SK-N-SH (cell line): ENCODE measurements at regions not wholly inside any gene's neighbourhood (a gene's known extent, or its start where the extent isn't known, plus 50 kb on each side); places are given as distances from the start of the nearest gene placed in this dataset.

Source experiments
- CTCF ChIA-PET: fragments of 300-600, 350-600 bp; formaldehyde crosslinking; extraction: SDS; loops from one replicate; lab custom pipeline; 2021; lab: Yijun Ruan, JAX
- POLR2A ChIA-PET: fragments of 350-600 bp; sonication (Branson Sonifier 250); formaldehyde crosslinking; extraction: SDS; loops from one replicate; lab custom pipeline; 2020; ENCODE audit warnings: antibody characterized with exemption, inconsistent platforms; lab: Yijun Ruan, JAX
- DNase-seq: peaks from one replicate; pipeline ENCODE4 v3.0.0; 2012
- H2AFZ ChIP-seq: fragments of 200-600 bp; sonication (generic); 2 replicates; pipeline ENCODE4 v1.8.1; 2016; ENCODE audit warnings: antibody characterized with exemption, mild to moderate bottlenecking, low read depth
- H3F3A ChIP-seq: fragments of 200-600 bp; sonication (generic); replicated peaks from 2 replicates; pipeline ENCODE3; 2016; ENCODE audit warnings: antibody characterized with exemption, mild to moderate bottlenecking; ENCODE audit not compliant: insufficient read depth
- H3K27ac ChIP-seq, 2 experiments: fragments of 200-500 bp in 1 of 2; fragments of 200-600 bp in 1 of 2; sonication (Bioruptor generic) in 1 of 2; sonication (generic), shearing (Covaris generic) in 1 of 2; 2 replicates each; pipeline versions ENCODE4 v1.5.1 to v1.6.1; 2014 to 2016; ENCODE audit warnings: low read depth in 2 of 2, inconsistent platforms in 1 of 2, low read length in 1 of 2, mild to moderate bottlenecking in 1 of 2, mixed read lengths in 1 of 2
- H3K27me3 ChIP-seq: fragments of 200-600 bp; sonication (generic), shearing (Covaris generic); 2 replicates; pipeline ENCODE4 v1.6.1; 2016; ENCODE audit warnings: mixed run types; ENCODE audit not compliant: insufficient read depth
- H3K36me3 ChIP-seq, 2 experiments: fragments of 200-500 bp in 1 of 2; fragments of 200-600 bp in 1 of 2; sonication (Bioruptor generic) in 1 of 2; sonication (generic) in 1 of 2; replicated peaks in 1 of 2; 2 replicates each; pipeline versions ENCODE3 to v1.5.1; 2014 to 2016; ENCODE audit warnings: low read length in 1 of 2, mild to moderate bottlenecking in 1 of 2; ENCODE audit not compliant: insufficient read depth in 2 of 2, control insufficient read depth in 1 of 2
- H3K4me1 ChIP-seq, 2 experiments: fragments of 200-500 bp in 1 of 2; fragments of 200-600 bp in 1 of 2; sonication (Bioruptor generic) in 1 of 2; sonication (generic), shearing (Covaris generic) in 1 of 2; 2 replicates each; pipeline versions ENCODE4 v1.5.1 to v1.6.1; 2014 to 2016; ENCODE audit warnings: low read depth in 1 of 2, low read length in 1 of 2, mixed run types in 1 of 2; ENCODE audit not compliant: insufficient read depth in 2 of 2, control insufficient read depth in 1 of 2
- H3K4me2 ChIP-seq: fragments of 200-600 bp; sonication (generic), shearing (Covaris generic); 2 replicates; pipeline ENCODE4 v1.6.1; 2017; ENCODE audit warnings: mixed run types
- H3K4me3 ChIP-seq, 2 experiments: fragments of 200-500 bp in 1 of 2; fragments of 200-600 bp in 1 of 2; sonication (Bioruptor generic) in 1 of 2; sonication (generic), shearing (Covaris generic) in 1 of 2; 2 replicates each; pipeline versions ENCODE4 v1.5.1 to v1.8.1; 2014 to 2016; ENCODE audit warnings: low read depth in 2 of 2, inconsistent platforms in 1 of 2, low read length in 1 of 2, mild to moderate bottlenecking in 1 of 2, mixed read lengths in 1 of 2, moderate library complexity in 1 of 2
- H3K79me2 ChIP-seq: fragments of 200-600 bp; sonication (generic); 2 replicates; pipeline ENCODE4 v1.8.1; 2017; ENCODE audit warnings: mild to moderate bottlenecking; ENCODE audit not compliant: insufficient read depth
- H3K9ac ChIP-seq: fragments of 200-600 bp; sonication (generic); 2 replicates; pipeline ENCODE4 v1.6.1; 2017; ENCODE audit warnings: mixed run types
- H3K9me2 ChIP-seq: fragments of 200-600 bp; sonication (generic); 2 replicates; pipeline ENCODE4 v1.6.1; 2017; ENCODE audit warnings: mixed run types
- H3K9me3 ChIP-seq: fragments of 200-600 bp; sonication (generic); 2 replicates; pipeline ENCODE4 v1.6.1; 2017; ENCODE audit warnings: mixed run types, mild to moderate bottlenecking, moderate library complexity
- H4K20me1 ChIP-seq: fragments of 200-600 bp; sonication (generic); 2 replicates; pipeline ENCODE4 v1.6.1; 2017; ENCODE audit warnings: mild to moderate bottlenecking, mixed run types; ENCODE audit not compliant: insufficient read depth
- GATA2 ChIP-seq: sonication (generic); formaldehyde crosslinking; IDR thresholded peaks from 2 replicates; pipeline ENCODE4 v1.5.0; 2020; ENCODE audit warnings: mild to moderate bottlenecking, missing genetic modification reagents
- NFIC ChIP-seq: IDR thresholded peaks from 2 replicates; pipeline ENCODE4 v1.4.0; 2012; ENCODE audit warnings: borderline replicate concordance
- PBX3 ChIP-seq: IDR thresholded peaks from 2 replicates; pipeline ENCODE4; 2012
- POLR2AphosphoS5 ChIP-seq: IDR thresholded peaks from 2 replicates; pipeline ENCODE4 v1.6.1; 2012; ENCODE audit warnings: low read depth, low read length
- RAD21 ChIP-seq: IDR thresholded peaks from 2 replicates; pipeline ENCODE4 v1.6.1; 2012; ENCODE audit warnings: mild to moderate bottlenecking, low read length
- RCOR1 ChIP-seq: fragments of 150-350 bp; IDR thresholded peaks from 2 replicates; pipeline ENCODE4 v1.6.1; 2017; ENCODE audit warnings: antibody characterized with exemption, low read length
- RFX5 ChIP-seq: IDR thresholded peaks from 2 replicates; pipeline ENCODE4 v1.6.1; 2012; ENCODE audit warnings: mild to moderate bottlenecking, improper control_type of control experiment, low read length
- SMC3 ChIP-seq: IDR thresholded peaks from 2 replicates; pipeline ENCODE4 v1.6.1; 2012; ENCODE audit warnings: low read depth, low read length, improper control_type of control experiment
- TCF12 ChIP-seq: IDR thresholded peaks from 2 replicates; pipeline ENCODE4 v1.4.0; 2012
- TEAD4 ChIP-seq: IDR thresholded peaks from 2 replicates; pipeline ENCODE4 v1.4.0; 2012; ENCODE audit warnings: mild to moderate bottlenecking, borderline replicate concordance; ENCODE audit not compliant: insufficient read depth
- ZBTB33 ChIP-seq: IDR thresholded peaks from 2 replicates; pipeline ENCODE4 v1.4.0; 2012; ENCODE audit warnings: low read depth, borderline replicate concordance
- WGBS: methylation state at CpG from one replicate; pipeline ENCODE4 v1.1.6; 2017; ENCODE audit warnings: low lambda C conversion rate; 5-methylcytosine and 5-hydroxymethylcytosine counted together
- TF ChIP-seq, protein P1 (sequence below): fragments of 150-350 bp; IDR thresholded peaks from 2 replicates; pipeline ENCODE4 v1.6.1; 2017; ENCODE audit warnings: antibody characterized with exemption, low read length, low read depth, borderline replicate concordance
- TF ChIP-seq, protein P2 (sequence below): fragments of 150-350 bp; IDR thresholded peaks from 2 replicates; pipeline ENCODE4 v1.6.1; 2016; ENCODE audit warnings: mild to moderate bottlenecking, low read depth, low read length
- TF ChIP-seq, protein P3 (sequence below): IDR thresholded peaks from 2 replicates; pipeline ENCODE4 v1.6.1; 2012; ENCODE audit warnings: mild to moderate bottlenecking, low read depth, low read length, moderate library complexity

GRCh38 chr3:94990952-94991705 lies 928.3 kb downstream of the NSUN3 start (continued):
- TF ChIP-seq, protein P1, sequence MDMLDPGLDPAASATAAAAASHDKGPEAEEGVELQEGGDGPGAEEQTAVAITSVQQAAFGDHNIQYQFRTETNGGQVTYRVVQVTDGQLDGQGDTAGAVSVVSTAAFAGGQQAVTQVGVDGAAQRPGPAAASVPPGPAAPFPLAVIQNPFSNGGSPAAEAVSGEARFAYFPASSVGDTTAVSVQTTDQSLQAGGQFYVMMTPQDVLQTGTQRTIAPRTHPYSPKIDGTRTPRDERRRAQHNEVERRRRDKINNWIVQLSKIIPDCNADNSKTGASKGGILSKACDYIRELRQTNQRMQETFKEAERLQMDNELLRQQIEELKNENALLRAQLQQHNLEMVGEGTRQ: no peak
- no peak for TF ChIP-seq ZBTB33
- TF ChIP-seq SMC3: peak; percentile 28; the same call in 1 of the 2 replicates
- TF ChIP-seq, protein P2, sequence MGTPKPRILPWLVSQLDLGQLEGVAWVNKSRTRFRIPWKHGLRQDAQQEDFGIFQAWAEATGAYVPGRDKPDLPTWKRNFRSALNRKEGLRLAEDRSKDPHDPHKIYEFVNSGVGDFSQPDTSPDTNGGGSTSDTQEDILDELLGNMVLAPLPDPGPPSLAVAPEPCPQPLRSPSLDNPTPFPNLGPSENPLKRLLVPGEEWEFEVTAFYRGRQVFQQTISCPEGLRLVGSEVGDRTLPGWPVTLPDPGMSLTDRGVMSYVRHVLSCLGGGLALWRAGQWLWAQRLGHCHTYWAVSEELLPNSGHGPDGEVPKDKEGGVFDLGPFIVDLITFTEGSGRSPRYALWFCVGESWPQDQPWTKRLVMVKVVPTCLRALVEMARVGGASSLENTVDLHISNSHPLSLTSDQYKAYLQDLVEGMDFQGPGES: no peak
- TF ChIP-seq PBX3: no peak
- TF ChIP-seq, protein P3, sequence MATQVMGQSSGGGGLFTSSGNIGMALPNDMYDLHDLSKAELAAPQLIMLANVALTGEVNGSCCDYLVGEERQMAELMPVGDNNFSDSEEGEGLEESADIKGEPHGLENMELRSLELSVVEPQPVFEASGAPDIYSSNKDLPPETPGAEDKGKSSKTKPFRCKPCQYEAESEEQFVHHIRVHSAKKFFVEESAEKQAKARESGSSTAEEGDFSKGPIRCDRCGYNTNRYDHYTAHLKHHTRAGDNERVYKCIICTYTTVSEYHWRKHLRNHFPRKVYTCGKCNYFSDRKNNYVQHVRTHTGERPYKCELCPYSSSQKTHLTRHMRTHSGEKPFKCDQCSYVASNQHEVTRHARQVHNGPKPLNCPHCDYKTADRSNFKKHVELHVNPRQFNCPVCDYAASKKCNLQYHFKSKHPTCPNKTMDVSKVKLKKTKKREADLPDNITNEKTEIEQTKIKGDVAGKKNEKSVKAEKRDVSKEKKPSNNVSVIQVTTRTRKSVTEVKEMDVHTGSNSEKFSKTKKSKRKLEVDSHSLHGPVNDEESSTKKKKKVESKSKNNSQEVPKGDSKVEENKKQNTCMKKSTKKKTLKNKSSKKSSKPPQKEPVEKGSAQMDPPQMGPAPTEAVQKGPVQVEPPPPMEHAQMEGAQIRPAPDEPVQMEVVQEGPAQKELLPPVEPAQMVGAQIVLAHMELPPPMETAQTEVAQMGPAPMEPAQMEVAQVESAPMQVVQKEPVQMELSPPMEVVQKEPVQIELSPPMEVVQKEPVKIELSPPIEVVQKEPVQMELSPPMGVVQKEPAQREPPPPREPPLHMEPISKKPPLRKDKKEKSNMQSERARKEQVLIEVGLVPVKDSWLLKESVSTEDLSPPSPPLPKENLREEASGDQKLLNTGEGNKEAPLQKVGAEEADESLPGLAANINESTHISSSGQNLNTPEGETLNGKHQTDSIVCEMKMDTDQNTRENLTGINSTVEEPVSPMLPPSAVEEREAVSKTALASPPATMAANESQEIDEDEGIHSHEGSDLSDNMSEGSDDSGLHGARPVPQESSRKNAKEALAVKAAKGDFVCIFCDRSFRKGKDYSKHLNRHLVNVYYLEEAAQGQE: no peak
- TF ChIP-seq TCF12: no peak

DNA sequence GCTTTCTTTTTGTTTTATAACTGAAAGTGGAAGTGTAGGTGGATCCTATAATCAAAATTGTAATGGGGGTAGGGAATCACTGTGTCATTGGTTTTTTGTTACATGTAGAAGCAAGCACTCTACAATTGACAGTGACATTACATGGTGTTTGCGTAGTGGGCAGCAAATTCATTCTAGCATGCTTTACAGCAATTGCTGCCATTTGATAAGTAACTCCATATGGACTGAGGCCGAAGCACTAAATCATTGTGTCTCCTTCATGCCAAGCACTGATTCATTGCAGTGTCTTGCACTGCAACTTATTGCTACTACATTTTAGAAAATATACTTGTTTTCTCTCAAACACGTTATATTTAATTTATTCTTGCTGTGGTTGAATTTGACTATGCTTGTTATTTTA lies 933.9 kb downstream of the NSUN3 start:
- 48% methylated on average over 3 of the region's 3 CpGs for WGBS
- Histone ChIP-seq H3K9me3 (no peaks in the 10 kb centered on the region), H3K27ac (no peak overlapping the region), H3K9ac (no peak overlapping the region), H2AFZ (no peak overlapping the region), H3K36me3 (no peaks in the 10 kb centered on the region), H3K4me3 (no peak overlapping the region)
- ChIA-PET POLR2A (no interaction called here), CTCF (interaction anchor here (0.6 to 0.8 kb wide), 2 partner anchors 9 to 66 kb away, joined by 3 read pairs; no protein-coding TSS in a partner anchor)
- TF ChIP-seq RCOR1 (no peak), NFIC (no peak), TEAD4 (no peak), RAD21 (no peak), GATA2 (no peak), RFX5 (no peak), POLR2AphosphoS5 (no peak)
- TF ChIP-seq, all 33 proteins: peak for 0
- no peaks in the 10 kb centered on the region for H3K4me1 ChIP-seq
- H3K79me2 ChIP-seq: no peaks in the 10 kb centered on the region
- H3F3A ChIP-seq: no peaks in the 10 kb centered on the region
- no peaks in the 10 kb centered on the region for H3K9me2 ChIP-seq
- H3K27me3 ChIP-seq: no peaks in the 10 kb centered on the region
- DNase-seq: no peak
- H3K4me2 ChIP-seq: no peak overlapping the region
- H4K20me1 ChIP-seq: no peaks in the 10 kb centered on the region
